Right cardiac atrium (tissue), 5 donors: ENCODE measurements at regions not wholly inside any gene's neighbourhood (a gene's known extent, or its start where the extent isn't known, plus 50 kb on each side); places are given as distances from the start of the nearest gene placed in this dataset.

Experiments
- ATAC-seq, 2 donors: fragments of 200-7000 bp; cut with Tn5 transposase; one replicate each; pipeline versions ENCODE4 v1.8.0 to v1.9.1; 2020; ENCODE audit warnings: moderate library complexity in 2 of 2, mild to moderate bottlenecking in 1 of 2
- DNase-seq, 3 donors: peaks; one replicate each; pipeline ENCODE4 v3.0.0-alpha.2; 2020
- H3K27ac ChIP-seq: one replicate; pipeline ENCODE4 v1.5.1; 2013; ENCODE audit warnings: mild to moderate bottlenecking, low read length, control low read depth, moderate library complexity
- H3K27me3 ChIP-seq: one replicate; pipeline ENCODE4 v1.6.1; 2013; ENCODE audit not compliant: control insufficient read depth, insufficient read depth
- H3K4me1 ChIP-seq: one replicate; pipeline ENCODE4 v1.6.1; 2013; ENCODE audit warnings: low read length; ENCODE audit not compliant: control insufficient read depth, insufficient read depth
- H3K4me3 ChIP-seq: one replicate; pipeline ENCODE4 v1.5.1; 2013; ENCODE audit warnings: low read length, control low read depth
- H3K9me3 ChIP-seq: one replicate; pipeline ENCODE4 v1.6.1; 2013; ENCODE audit warnings: low read length; ENCODE audit not compliant: control insufficient read depth
- WGBS: extraction: QIAGEN DNeasy Blood & Tissue Kit; methylation state at CpG from one replicate; pipeline ENCODE4 v1.1.7; 2013; 5-methylcytosine and 5-hydroxymethylcytosine counted together
- intact Hi-C, 4 donors: fragments of 100-400 bp; cut with DNase I; formaldehyde crosslinking; loops; one replicate each; pipeline versions ENCODE4 v1.11.0 to v1.14.0; 2022 to 2023
- donor health status: healthy with polysubstance abuse.
- donor health status: DM: no; HTN: yes; CAD: no.
- donor health status: DM: no; HTN: no; CAD: no.
- donor health status: DM: no; HTN: yes; CAD: no; lungs with severe emphysema.
- donor health status: DM: yes; HTN: yes; CAD: no.

DNA sequence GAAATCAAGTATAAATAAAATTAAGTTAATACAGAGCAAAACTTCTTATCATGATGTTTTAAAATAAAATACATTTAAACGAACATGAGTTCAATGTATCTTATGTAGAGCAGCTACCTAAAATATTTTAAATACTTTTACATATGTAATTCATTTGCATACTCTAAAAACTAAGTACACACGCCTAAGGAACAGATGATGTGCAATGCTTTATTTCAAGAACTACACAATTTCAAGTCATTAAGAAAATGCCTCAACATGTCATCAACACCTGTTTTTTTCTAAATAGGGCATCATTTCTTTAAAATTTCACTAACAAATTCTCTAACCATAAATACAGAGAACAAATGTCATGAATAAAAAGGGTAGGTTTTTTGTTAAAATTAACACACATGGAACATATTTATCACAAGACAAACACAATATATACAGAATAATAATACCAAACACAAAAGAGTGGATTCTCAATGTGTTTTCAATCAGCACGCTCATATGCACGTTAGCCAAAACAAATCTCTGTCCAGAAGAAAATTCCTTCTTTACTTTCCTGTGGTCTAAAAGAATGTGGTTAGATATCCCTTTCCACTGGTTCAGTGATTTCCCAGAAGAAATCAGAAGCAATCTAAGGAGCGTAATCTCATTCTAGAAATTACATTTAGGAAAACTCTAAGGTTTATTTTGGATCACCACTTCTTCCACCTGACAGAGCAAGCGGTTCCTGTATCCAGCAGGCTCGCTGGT, 73.0 kb upstream of the PFKP start:
- Histone ChIP-seq H3K9me3 (peaks cover 3% of the 10 kb centered on the region), H3K4me1 (no peaks in the 10 kb centered on the region), H3K27ac (no peak overlapping the region), H3K4me3 (no peak overlapping the region), H3K27me3 (no peaks in the 10 kb centered on the region)
- intact Hi-C loops = no loop called here
- 55% methylated on average over 7 of the region's 7 CpGs for WGBS
- ATAC-seq (no peak), DNase-seq (no peak)

DNA sequence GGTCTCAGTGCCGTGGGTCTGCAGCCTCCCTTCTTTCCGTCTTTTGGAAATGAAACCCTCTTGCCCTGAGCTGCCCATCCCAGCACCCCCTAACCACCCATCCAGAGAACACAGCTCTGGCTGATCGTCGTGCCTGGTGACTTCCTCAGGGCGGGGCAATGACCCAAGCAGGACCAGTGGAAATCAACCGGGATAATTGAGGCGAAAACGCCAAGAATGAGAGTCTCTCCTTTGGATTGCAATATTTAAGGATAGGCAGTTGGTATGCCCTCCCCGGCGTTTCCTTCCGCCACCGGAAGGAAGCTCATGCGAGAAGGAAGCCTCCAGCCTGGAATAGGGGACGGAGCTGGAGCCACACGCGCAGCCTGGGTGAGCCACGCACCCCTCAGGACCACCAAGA, 73.7 kb upstream of the PFKP start:
- intact Hi-C loops = no loop called here
- Histone ChIP-seq H3K4me1 (no peaks in the 10 kb centered on the region), H3K4me3 (no peak overlapping the region), H3K9me3 (peaks cover 8% of the 10 kb centered on the region), H3K27me3 (no peaks in the 10 kb centered on the region), H3K27ac (no peak overlapping the region)
- ATAC-seq (no peak), DNase-seq (no peak)
- WGBS = 87% methylated on average over 17 of the region's 17 CpGs

DNA sequence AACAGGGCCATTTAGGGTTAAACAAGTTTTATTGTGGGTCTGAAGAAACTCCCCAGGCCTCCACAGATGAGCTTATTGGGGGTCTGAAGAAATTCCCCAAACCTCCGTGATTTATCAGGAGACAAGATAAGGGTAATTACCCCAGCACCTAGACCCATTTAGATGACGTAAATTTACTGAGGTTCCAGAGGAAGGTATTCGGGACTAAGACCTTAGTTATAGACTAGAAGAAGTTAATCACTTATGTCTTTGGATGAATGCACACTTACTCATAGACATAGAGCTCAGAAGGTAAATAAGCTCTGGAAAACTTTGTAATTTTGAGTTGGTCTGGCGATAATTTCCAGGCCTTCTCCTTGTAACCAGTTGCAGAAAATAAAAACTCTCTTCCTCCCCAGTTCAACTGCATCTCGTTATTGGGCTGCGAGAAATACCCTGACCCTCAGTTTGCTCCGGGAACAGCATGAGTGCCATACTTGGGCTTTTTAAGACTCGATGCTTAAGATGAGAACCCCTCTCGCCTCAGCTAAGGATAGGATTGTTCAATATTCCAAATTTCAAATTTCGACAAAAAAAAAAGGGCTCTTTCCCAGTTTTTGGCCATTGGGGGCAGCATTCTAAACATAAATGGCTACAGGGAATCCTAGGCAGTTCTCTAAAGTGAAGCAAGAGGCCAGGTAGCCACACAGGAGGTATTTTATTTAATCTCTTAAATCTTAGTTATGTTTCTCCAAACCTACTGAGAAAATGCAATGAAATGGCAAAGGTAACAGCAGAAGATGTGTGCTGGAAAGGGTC, 74.7 kb upstream of the PFKP start:
- intact Hi-C loops = no loop called here
- ATAC-seq (no peak), DNase-seq (no peak)
- Histone ChIP-seq H3K4me3 (no peak overlapping the region), H3K27ac (no peak overlapping the region), H3K27me3 (no peaks in the 10 kb centered on the region), H3K9me3 (peaks cover 8% of the 10 kb centered on the region), H3K4me1 (no peaks in the 10 kb centered on the region)
- WGBS = 78% methylated on average over 10 of the region's 10 CpGs

GRCh38 chr10:2990764-2991163, 76.6 kb upstream of the PFKP start:
- no peak for DNase-seq
- Histone ChIP-seq H3K27me3 (no peaks in the 10 kb centered on the region), H3K4me1 (no peaks in the 10 kb centered on the region), H3K27ac (no peak overlapping the region), H3K4me3 (no peak overlapping the region), H3K9me3 (peaks cover 8% of the 10 kb centered on the region)
- 73% methylated on average over 3 of the region's 3 CpGs for WGBS
- intact Hi-C loops = no loop called here
- ATAC-seq = no peak

- ATAC-seq = no peak
- WGBS = 81% methylated on average over 4 of the region's 4 CpGs
Observed at GRCh38 chr10:2989292-2989947, 77.9 kb upstream of the PFKP start.

DNA sequence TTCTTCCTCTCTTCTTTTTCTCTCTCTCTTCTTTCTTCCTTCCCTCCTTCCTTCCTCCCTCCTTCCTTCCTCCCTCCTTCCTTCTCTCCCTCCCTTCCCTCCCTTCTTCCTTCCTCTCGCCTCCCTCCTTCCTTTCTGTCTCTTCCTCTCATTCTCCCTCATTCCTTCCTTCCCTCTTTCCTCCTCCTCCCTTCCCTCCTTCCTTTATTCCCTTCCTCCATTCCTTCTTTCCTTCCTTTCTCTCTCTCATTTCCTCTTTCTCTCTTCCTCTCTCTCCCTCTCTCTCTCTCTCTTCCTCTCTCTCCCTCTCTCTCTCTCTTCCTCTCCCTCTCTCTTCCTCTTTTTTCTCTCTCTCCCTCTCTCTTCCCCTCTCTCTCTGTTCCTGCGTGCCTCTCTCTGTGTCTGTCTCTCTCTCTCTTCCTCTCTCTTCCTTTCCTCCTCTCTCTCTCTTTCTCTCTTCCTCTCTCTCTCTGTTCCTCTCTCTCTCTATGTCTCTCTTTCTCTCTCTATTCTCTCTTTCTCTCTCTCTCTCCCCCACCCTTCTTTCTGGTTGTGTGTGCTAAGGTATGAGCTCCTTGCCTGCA, 80.1 kb upstream of the PFKP start:
- 39% methylated on average over 2 of the region's 2 CpGs for WGBS
- no peak overlapping the region for H3K4me3 ChIP-seq
- intact Hi-C loops = no loop called here
- no peaks in the 10 kb centered on the region for H3K4me1 ChIP-seq
- ATAC-seq (no peak), DNase-seq (no peak)
- H3K27me3 ChIP-seq = no peaks in the 10 kb centered on the region
- H3K27ac ChIP-seq = no peak overlapping the region
- H3K9me3 ChIP-seq = peaks cover 8% of the 10 kb centered on the region

More at GRCh38 chr10:2989292-2989947, 77.9 kb upstream of the PFKP start:
- Histone ChIP-seq H3K9me3 (peaks cover 8% of the 10 kb centered on the region), H3K4me3 (no peak overlapping the region), H3K27me3 (no peaks in the 10 kb centered on the region), H3K27ac (no peak overlapping the region), H3K4me1 (no peaks in the 10 kb centered on the region)
- intact Hi-C loops = no loop called here
- DNase-seq = no peak

DNA sequence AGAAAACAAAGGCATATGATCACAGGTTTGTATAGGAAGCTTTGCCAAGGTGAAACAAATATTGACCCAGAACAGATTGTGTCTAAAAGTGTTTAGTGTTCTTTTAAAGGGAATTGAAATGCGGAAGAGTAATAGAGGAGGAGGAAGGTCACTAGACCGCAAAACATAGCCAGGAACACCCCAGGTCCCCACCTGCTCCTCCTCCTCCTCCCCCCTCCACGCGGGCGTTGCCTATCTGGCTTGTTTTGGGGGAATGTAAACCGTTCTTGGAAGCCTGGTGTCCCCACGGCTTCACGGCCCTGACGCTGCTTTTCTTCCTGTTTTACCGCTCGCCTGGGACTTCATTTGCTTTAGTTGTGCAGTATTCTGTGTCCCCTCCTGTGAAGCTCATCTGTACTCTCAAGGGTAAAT, 81.0 kb upstream of the PFKP start:
- Histone ChIP-seq H3K4me3 (no peak overlapping the region), H3K27ac (no peak overlapping the region), H3K4me1 (no peaks in the 10 kb centered on the region), H3K9me3 (peaks cover 8% of the 10 kb centered on the region), H3K27me3 (no peaks in the 10 kb centered on the region)
- intact Hi-C loops = no loop called here
- no peak for ATAC-seq
- WGBS = 44% methylated on average over 11 of the region's 11 CpGs
- DNase-seq = no peak

- no peaks in the 10 kb centered on the region for H3K4me1 ChIP-seq
- 39% methylated on average over 11 of the region's 11 CpGs for WGBS
- intact Hi-C loops = no loop called here
- H3K9me3 ChIP-seq = peaks cover 8% of the 10 kb centered on the region
- ATAC-seq (peak; percentile 38 to 92), DNase-seq (no peak)
- H3K27me3 ChIP-seq = no peaks in the 10 kb centered on the region
- H3K4me3 ChIP-seq = no peak overlapping the region
- no peak overlapping the region for H3K27ac ChIP-seq
Observed at GRCh38 chr10:2985729-2986232, 81.6 kb upstream of the PFKP start.

DNA sequence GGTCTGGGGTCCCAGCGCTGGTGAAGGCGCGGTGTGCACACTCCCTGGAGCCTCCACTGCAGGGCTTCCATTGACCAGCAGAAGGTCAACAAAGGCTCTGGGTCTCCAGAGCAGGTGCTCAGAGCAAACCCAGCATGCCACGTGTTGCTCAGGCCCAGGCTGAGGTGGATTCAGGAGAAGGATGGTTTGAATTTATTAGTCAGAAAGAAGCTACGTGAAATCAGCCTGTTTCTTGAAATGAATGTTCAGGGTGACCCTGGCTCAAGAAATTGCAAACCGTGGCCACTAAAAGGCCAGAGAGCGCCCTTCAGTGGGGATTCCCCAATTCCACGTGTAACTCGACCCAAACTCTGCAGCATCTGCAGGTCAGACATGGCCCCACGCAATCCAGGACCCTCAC, 82.7 kb upstream of the PFKP start:
- no peak overlapping the region for H3K4me3 ChIP-seq
- H3K27me3 ChIP-seq = no peaks in the 10 kb centered on the region
- intact Hi-C loops = no loop called here
- H3K27ac ChIP-seq = no peak overlapping the region
- H3K9me3 ChIP-seq = peaks cover 8% of the 10 kb centered on the region
- DNase-seq (no peak), ATAC-seq (no peak)
- H3K4me1 ChIP-seq = no peaks in the 10 kb centered on the region
- 85% methylated on average over 10 of the region's 10 CpGs for WGBS

DNA sequence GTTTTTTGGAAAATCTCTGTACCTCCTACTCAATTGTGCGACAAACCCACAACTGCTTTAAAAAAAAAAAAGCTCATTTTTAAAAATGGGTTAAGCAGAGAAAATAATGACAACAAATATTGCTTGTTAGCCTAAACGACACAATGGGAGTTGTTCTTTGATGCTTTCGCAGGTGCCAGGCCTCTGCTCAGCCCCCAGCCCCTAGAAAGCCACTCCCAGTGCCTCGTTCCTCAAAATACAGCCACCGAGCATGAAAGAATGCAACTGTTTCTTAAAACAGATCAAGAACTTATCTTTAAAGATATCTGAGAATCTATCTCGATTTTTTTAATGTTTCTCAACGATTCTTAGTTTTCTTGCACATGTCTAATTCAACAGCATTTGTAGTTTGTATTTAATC, 85.2 kb upstream of the PFKP start:
- Histone ChIP-seq H3K27me3 (no peaks in the 10 kb centered on the region), H3K9me3 (no peaks in the 10 kb centered on the region), H3K27ac (no peak overlapping the region), H3K4me1 (no peaks in the 10 kb centered on the region), H3K4me3 (no peak overlapping the region)
- WGBS = 77% methylated on average over 7 of the region's 7 CpGs
- intact Hi-C loops = no loop called here
- DNase-seq = no peak
- ATAC-seq = no peak

GRCh38 chr10:2981361-2981801, 86.0 kb upstream of the PFKP start:
- no peaks in the 10 kb centered on the region for H3K4me1 ChIP-seq
- H3K27me3 ChIP-seq = no peaks in the 10 kb centered on the region
- DNase-seq (no peak), ATAC-seq (no peak)
- H3K4me3 ChIP-seq = no peak overlapping the region
- no peak overlapping the region for H3K27ac ChIP-seq
- no peaks in the 10 kb centered on the region for H3K9me3 ChIP-seq
- intact Hi-C loops = no loop called here
- WGBS = 86% methylated on average over 19 of the region's 19 CpGs
